ENCODE measurements at regions not wholly inside any gene's neighbourhood (a gene's known extent, or its start where the extent isn't known, plus 50 kb on each side); places are given as distances from the start of the nearest gene placed in this dataset.

GRCh38 chr1:60757485-60757884 is 324.9 kb upstream of the NFIA start:
- Histone ChIP-seq H3K36me3 (ENCODE audit: insufficient read depth) (no peaks in the 10 kb centered on the region), H3K4me2 (no peak overlapping the region), H3K27ac (no peak overlapping the region), H4K20me1 (ENCODE audit: insufficient read depth) (no peaks in the 10 kb centered on the region), H3K27me3 (ENCODE audit: insufficient read depth, low read depth) (no peaks in the 10 kb centered on the region), H3K4me3 (IDR thresholded peaks at IDR 0.05; ENCODE audit: insufficient read depth, low read depth, low read length) (no peak overlapping the region), H3K79me2 (ENCODE audit: insufficient read depth, low read depth) (no peaks in the 10 kb centered on the region), H3K9ac (no peak overlapping the region), H2AFZ (ENCODE audit: low read depth) (no peak overlapping the region), H3K4me1 (ENCODE audit: low read depth, poor library complexity, severe bottlenecking) (no peaks in the 10 kb centered on the region)
- no peak for TF ChIP-seq CTCF (conservative IDR thresholded peaks at IDR 0.05; ENCODE audit: low read depth, low read length)

GRCh38 chr1:60753036-60753900 is 329.1 kb upstream of the NFIA start:
- H3K36me3 ChIP-seq (ENCODE audit: insufficient read depth) = no peaks in the 10 kb centered on the region
- H3K9ac ChIP-seq = no peak overlapping the region
- no peak overlapping the region for H3K27ac ChIP-seq
- no peak overlapping the region for H3K4me3 ChIP-seq (IDR thresholded peaks at IDR 0.05; ENCODE audit: insufficient read depth, low read depth, low read length)
- H3K4me1 ChIP-seq (ENCODE audit: low read depth, poor library complexity, severe bottlenecking) = no peaks in the 10 kb centered on the region
- no peaks in the 10 kb centered on the region for H4K20me1 ChIP-seq (ENCODE audit: insufficient read depth)
- no peak overlapping the region for H2AFZ ChIP-seq (ENCODE audit: low read depth)
- H3K4me2 ChIP-seq = no peak overlapping the region
- TF ChIP-seq CTCF (conservative IDR thresholded peaks at IDR 0.05; ENCODE audit: low read depth, low read length) = no peak
- no peaks in the 10 kb centered on the region for H3K79me2 ChIP-seq (ENCODE audit: insufficient read depth, low read depth)
- H3K27me3 ChIP-seq (ENCODE audit: insufficient read depth, low read depth) = no peaks in the 10 kb centered on the region

GRCh38 chr1:60751306-60751705 is 331.1 kb upstream of the NFIA start:
- no peaks in the 10 kb centered on the region for H3K36me3 ChIP-seq (ENCODE audit: insufficient read depth)
- H3K4me3 ChIP-seq (IDR thresholded peaks at IDR 0.05; ENCODE audit: insufficient read depth, low read depth, low read length) = no peak overlapping the region
- H4K20me1 ChIP-seq (ENCODE audit: insufficient read depth) = no peaks in the 10 kb centered on the region
- no peak for TF ChIP-seq CTCF (conservative IDR thresholded peaks at IDR 0.05; ENCODE audit: low read depth, low read length)
- H3K4me1 ChIP-seq (ENCODE audit: low read depth, poor library complexity, severe bottlenecking) = no peaks in the 10 kb centered on the region
- H3K79me2 ChIP-seq (ENCODE audit: insufficient read depth, low read depth) = no peaks in the 10 kb centered on the region
- H3K9ac ChIP-seq = no peak overlapping the region
- H3K27ac ChIP-seq = no peak overlapping the region
- no peak overlapping the region for H3K4me2 ChIP-seq
- H3K27me3 ChIP-seq (ENCODE audit: insufficient read depth, low read depth) = no peaks in the 10 kb centered on the region
- H2AFZ ChIP-seq (ENCODE audit: low read depth) = no peak overlapping the region

GRCh38 chr1:60747353-60747752 is 335.0 kb upstream of the NFIA start:
- H3K9ac ChIP-seq = no peak overlapping the region
- H3K27me3 ChIP-seq (ENCODE audit: insufficient read depth, low read depth) = no peaks in the 10 kb centered on the region
- no peaks in the 10 kb centered on the region for H3K4me1 ChIP-seq (ENCODE audit: low read depth, poor library complexity, severe bottlenecking)
- H4K20me1 ChIP-seq (ENCODE audit: insufficient read depth) = no peaks in the 10 kb centered on the region
- no peak for TF ChIP-seq CTCF (conservative IDR thresholded peaks at IDR 0.05; ENCODE audit: low read depth, low read length)
- no peak overlapping the region for H2AFZ ChIP-seq (ENCODE audit: low read depth)
- no peak overlapping the region for H3K4me3 ChIP-seq (IDR thresholded peaks at IDR 0.05; ENCODE audit: insufficient read depth, low read depth, low read length)
- H3K79me2 ChIP-seq (ENCODE audit: insufficient read depth, low read depth) = no peaks in the 10 kb centered on the region
- no peaks in the 10 kb centered on the region for H3K36me3 ChIP-seq (ENCODE audit: insufficient read depth)
- no peak overlapping the region for H3K4me2 ChIP-seq
- H3K27ac ChIP-seq = no peak overlapping the region
